ENCODE measurements at regions not wholly inside any gene's neighbourhood (a gene's known extent, or its start where the extent isn't known, plus 50 kb on each side); places are given as distances from the start of the nearest gene placed in this dataset.

DNA sequence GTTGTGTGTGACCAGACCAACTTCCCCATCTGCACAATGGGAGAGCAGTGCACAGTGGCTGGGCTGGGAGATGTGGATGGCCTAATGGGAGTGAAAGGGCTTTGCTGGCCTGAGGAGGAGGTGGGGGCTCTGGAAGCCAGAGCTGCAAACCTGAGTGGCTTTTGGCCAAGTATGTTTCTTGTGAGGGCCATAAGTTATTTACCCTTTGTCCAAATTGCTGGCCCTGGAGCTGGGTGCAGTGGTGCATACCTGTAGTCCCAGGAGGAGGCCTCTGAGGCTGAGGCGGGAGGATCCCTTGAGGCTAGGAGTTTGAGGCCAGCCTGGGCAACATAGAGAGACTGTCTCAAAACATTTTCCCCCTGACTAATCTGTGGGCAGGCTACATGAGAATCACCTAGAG, 129.1 kb downstream of the WNT7A start:
- TF ChIP-seq, protein P1, sequence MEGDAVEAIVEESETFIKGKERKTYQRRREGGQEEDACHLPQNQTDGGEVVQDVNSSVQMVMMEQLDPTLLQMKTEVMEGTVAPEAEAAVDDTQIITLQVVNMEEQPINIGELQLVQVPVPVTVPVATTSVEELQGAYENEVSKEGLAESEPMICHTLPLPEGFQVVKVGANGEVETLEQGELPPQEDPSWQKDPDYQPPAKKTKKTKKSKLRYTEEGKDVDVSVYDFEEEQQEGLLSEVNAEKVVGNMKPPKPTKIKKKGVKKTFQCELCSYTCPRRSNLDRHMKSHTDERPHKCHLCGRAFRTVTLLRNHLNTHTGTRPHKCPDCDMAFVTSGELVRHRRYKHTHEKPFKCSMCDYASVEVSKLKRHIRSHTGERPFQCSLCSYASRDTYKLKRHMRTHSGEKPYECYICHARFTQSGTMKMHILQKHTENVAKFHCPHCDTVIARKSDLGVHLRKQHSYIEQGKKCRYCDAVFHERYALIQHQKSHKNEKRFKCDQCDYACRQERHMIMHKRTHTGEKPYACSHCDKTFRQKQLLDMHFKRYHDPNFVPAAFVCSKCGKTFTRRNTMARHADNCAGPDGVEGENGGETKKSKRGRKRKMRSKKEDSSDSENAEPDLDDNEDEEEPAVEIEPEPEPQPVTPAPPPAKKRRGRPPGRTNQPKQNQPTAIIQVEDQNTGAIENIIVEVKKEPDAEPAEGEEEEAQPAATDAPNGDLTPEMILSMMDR (IDR thresholded peaks at IDR 0.05): no peak
- no peak for TF ChIP-seq FOXJ3 (CRISPR knock-in tag; IDR thresholded peaks at IDR 0.05; ENCODE audit: borderline replicate concordance)
- TF ChIP-seq TP53 (CRISPR knock-in tag; IDR thresholded peaks at IDR 0.05): no peak
- TF ChIP-seq, protein P2, sequence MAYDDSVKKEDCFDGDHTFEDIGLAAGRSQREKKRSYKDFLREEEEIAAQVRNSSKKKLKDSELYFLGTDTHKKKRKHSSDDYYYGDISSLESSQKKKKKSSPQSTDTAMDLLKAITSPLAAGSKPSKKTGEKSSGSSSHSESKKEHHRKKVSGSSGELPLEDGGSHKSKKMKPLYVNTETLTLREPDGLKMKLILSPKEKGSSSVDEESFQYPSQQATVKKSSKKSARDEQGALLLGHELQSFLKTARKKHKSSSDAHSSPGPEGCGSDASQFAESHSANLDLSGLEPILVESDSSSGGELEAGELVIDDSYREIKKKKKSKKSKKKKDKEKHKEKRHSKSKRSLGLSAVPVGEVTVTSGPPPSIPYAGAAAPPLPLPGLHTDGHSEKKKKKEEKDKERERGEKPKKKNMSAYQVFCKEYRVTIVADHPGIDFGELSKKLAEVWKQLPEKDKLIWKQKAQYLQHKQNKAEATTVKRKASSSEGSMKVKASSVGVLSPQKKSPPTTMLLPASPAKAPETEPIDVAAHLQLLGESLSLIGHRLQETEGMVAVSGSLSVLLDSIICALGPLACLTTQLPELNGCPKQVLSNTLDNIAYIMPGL (CRISPR knock-in tag; IDR thresholded peaks at IDR 0.05): no peak
- TF ChIP-seq, protein P3, sequence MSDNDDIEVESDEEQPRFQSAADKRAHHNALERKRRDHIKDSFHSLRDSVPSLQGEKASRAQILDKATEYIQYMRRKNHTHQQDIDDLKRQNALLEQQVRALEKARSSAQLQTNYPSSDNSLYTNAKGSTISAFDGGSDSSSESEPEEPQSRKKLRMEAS (CRISPR knock-in tag; IDR thresholded peaks at IDR 0.05): no peak
- no peak for TF ChIP-seq TEAD4 (CRISPR knock-in tag; IDR thresholded peaks at IDR 0.05)
